Lower leg skin (tissue), 3 donors: ENCODE measurements at regions not wholly inside any gene's neighbourhood (a gene's known extent, or its start where the extent isn't known, plus 50 kb on each side); places are given as distances from the start of the nearest gene placed in this dataset.

ENCODE experiments used
- CTCF ChIP-seq, 3 donors: fragments of 450-650 bp; IDR thresholded peaks; one replicate each; pipeline ENCODE4 v1.5.1; 2016; ENCODE audit warnings: antibody characterized with exemption in 3 of 3, mild to moderate bottlenecking in 3 of 3, moderate library complexity in 2 of 3
- POLR2A ChIP-seq, 2 donors: fragments of 450-650 bp; IDR thresholded peaks; one replicate each; pipeline ENCODE4 v1.6.1; 2016 to 2017; ENCODE audit warnings: antibody characterized with exemption in 2 of 2, mild to moderate bottlenecking in 1 of 2, moderate library complexity in 1 of 2

- TF ChIP-seq CTCF (IDR thresholded peaks at IDR 0.05) (no peak), POLR2A (IDR thresholded peaks at IDR 0.05) (no peak)
Observed at GRCh38 chr7:22025983-22026382, 80.3 kb upstream of the CDCA7L start.
